ENCODE measurements at regions not wholly inside any gene's neighbourhood (a gene's known extent, or its start where the extent isn't known, plus 50 kb on each side); places are given as distances from the start of the nearest gene placed in this dataset.

GRCh38 chr1:193533853-193534252 is 347.4 kb upstream of the B3GALT2 start:
- no peak for DNase-seq (ENCODE audit: extremely low read depth, low read depth, low spot score)

- DNase-seq (ENCODE audit: extremely low read depth, low read depth, low spot score): no peak
Observed at GRCh38 chr1:193525917-193526710, 339.7 kb upstream of the B3GALT2 start.

GRCh38 chr1:193525411-193525810 is 339.0 kb upstream of the B3GALT2 start:
- no peak for DNase-seq (ENCODE audit: extremely low read depth, low read depth, low spot score)

GRCh38 chr1:193524616-193525015 is 338.2 kb upstream of the B3GALT2 start:
- no peak for DNase-seq (ENCODE audit: extremely low read depth, low read depth, low spot score)

GRCh38 chr1:193524021-193524420 is 337.6 kb upstream of the B3GALT2 start:
- DNase-seq (ENCODE audit: extremely low read depth, low read depth, low spot score): no peak

- no peak for DNase-seq (ENCODE audit: extremely low read depth, low read depth, low spot score)
Observed at GRCh38 chr1:193520472-193520871, 334.1 kb upstream of the B3GALT2 start.

GRCh38 chr1:193519922-193520321 is 333.5 kb upstream of the B3GALT2 start:
- DNase-seq (ENCODE audit: extremely low read depth, low read depth, low spot score): no peak

GRCh38 chr1:193516755-193517388 is 330.5 kb upstream of the B3GALT2 start:
- DNase-seq (ENCODE audit: extremely low read depth, low read depth, low spot score): no peak

- DNase-seq (ENCODE audit: extremely low read depth, low read depth, low spot score): no peak
Observed at GRCh38 chr1:193514397-193514796, 328.0 kb upstream of the B3GALT2 start.

- no peak for DNase-seq (ENCODE audit: extremely low read depth, low read depth, low spot score)
Observed at GRCh38 chr1:193513032-193513431, 326.6 kb upstream of the B3GALT2 start.

GRCh38 chr1:193504920-193505319 is 318.5 kb upstream of the B3GALT2 start:
- no peak for DNase-seq (ENCODE audit: extremely low read depth, low read depth, low spot score)

GRCh38 chr1:193498088-193498655 is 311.8 kb upstream of the B3GALT2 start:
- DNase-seq (ENCODE audit: extremely low read depth, low read depth, low spot score): no peak

GRCh38 chr1:193494368-193494767 is 308.0 kb upstream of the B3GALT2 start:
- DNase-seq (ENCODE audit: extremely low read depth, low read depth, low spot score): no peak

GRCh38 chr1:193489191-193489590 is 302.8 kb upstream of the B3GALT2 start:
- no peak for DNase-seq (ENCODE audit: extremely low read depth, low read depth, low spot score)

- DNase-seq (ENCODE audit: extremely low read depth, low read depth, low spot score): no peak
Observed at GRCh38 chr1:193487722-193488121, 301.3 kb upstream of the B3GALT2 start.

GRCh38 chr1:193486671-193487229 is 300.3 kb upstream of the B3GALT2 start:
- no peak for DNase-seq (ENCODE audit: extremely low read depth, low read depth, low spot score)

GRCh38 chr1:193480755-193481154 is 294.3 kb upstream of the B3GALT2 start:
- no peak for DNase-seq (ENCODE audit: extremely low read depth, low read depth, low spot score)

- no peak for DNase-seq (ENCODE audit: extremely low read depth, low read depth, low spot score)
Observed at GRCh38 chr1:193479187-193479586, 292.8 kb upstream of the B3GALT2 start.

- DNase-seq (ENCODE audit: extremely low read depth, low read depth, low spot score): no peak
Observed at GRCh38 chr1:193476748-193477147, 290.3 kb upstream of the B3GALT2 start.

- DNase-seq (ENCODE audit: extremely low read depth, low read depth, low spot score): no peak
Observed at GRCh38 chr1:193473932-193474331, 287.5 kb upstream of the B3GALT2 start.

- no peak for DNase-seq (ENCODE audit: extremely low read depth, low read depth, low spot score)
Observed at GRCh38 chr1:193472838-193473398, 286.5 kb upstream of the B3GALT2 start.

All from glomerular endothelial cell (primary cell).